Ramos (cell line): ENCODE measurements at regions not wholly inside any gene's neighbourhood (a gene's known extent, or its start where the extent isn't known, plus 50 kb on each side); places are given as distances from the start of the nearest gene placed in this dataset.

Experiments used
- in situ Hi-C: fragments of 300-500 bp; cut with MboI; formaldehyde crosslinking; loops from one replicate; pipeline ENCODE4 v1.14.3; 2022; ENCODE audit warnings: low sequenced_read_pairs; ENCODE audit not compliant: unreplicated experiment

DNA sequence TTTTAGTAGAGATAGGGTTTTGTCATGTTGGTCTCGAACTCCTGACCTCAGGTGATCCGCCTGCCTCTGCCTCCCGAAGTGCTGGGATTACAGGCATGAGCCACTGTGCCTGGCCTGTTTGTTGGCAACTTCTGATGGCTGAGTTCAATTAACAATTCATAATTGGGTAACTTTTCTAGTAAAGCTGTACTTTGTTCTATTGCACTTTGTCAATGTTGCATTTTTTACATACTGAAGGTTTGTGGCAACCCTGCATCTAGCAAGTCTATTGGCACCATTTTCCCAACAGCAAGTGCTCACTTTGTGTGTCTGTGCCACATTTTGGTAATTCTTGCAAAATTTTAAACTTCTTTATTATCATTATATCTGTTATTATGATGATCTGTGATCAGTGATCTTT is 64.5 kb upstream of the USP24 start:
- in situ Hi-C loops = loop anchor here (5.0 to 25.0 kb wide), 2 partner anchors 108 to 142 kb away; no protein-coding TSS in a partner anchor

DNA sequence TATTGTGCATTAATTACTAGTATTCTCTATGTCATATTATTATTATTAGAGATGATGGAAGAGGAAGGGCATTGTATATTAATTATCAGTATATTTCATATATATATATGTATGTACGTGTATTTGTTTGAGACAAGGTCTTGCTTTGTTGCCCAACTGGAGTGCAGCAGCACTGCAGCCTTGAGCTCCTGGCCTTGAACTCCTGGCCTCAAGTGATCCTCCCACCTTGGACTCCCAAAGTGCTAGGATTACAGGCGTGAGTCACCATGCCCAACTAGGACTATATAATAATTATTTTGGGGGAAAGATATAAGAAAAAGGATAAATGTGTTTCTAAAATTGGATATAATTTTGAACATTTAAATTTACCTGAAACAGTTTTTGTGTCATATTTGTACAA is 63.2 kb upstream of the USP24 start:
- in situ Hi-C loops = loop anchor here (5.0 to 25.0 kb wide), 2 partner anchors 109 to 141 kb away; no protein-coding TSS in a partner anchor

DNA sequence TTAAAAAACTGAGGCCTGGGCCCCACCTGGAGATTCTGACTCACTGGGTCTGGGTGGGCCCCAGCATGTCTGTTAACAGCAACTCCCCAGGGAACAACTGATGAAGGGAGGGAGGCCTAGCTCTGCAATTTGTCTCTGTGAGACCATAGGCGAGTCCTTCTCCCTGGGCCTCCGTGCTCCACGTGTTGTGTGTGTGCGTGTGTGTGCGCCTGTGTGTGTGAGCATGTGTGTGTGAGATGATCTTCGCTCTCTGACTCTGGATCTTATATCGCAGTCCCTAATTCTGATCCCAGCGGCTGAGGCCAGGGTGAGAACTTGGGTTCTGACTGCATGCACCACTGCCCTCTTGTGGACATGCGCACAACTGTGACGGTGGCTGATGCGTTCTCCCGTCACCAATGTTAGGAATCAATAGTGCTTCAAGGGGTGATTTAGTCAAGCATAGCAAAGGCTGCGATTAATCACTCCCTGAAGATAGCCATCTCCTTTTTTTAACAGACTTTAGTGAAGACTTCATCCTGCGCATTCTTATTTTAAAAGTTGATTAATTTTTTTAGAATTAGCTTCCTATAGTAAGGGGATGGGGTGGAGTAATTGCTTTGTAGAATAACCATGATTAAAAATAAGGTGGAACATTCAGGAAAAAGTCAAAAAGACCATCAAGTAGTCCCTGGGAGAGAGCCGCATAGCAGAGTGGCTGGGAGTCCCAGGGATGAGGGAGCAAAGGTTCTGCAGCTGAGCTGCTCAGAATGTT is 62.4 kb upstream of the USP24 start:
- in situ Hi-C loops = loop anchor here (5.0 to 25.0 kb wide), 2 partner anchors 110 to 140 kb away; no protein-coding TSS in a partner anchor

DNA sequence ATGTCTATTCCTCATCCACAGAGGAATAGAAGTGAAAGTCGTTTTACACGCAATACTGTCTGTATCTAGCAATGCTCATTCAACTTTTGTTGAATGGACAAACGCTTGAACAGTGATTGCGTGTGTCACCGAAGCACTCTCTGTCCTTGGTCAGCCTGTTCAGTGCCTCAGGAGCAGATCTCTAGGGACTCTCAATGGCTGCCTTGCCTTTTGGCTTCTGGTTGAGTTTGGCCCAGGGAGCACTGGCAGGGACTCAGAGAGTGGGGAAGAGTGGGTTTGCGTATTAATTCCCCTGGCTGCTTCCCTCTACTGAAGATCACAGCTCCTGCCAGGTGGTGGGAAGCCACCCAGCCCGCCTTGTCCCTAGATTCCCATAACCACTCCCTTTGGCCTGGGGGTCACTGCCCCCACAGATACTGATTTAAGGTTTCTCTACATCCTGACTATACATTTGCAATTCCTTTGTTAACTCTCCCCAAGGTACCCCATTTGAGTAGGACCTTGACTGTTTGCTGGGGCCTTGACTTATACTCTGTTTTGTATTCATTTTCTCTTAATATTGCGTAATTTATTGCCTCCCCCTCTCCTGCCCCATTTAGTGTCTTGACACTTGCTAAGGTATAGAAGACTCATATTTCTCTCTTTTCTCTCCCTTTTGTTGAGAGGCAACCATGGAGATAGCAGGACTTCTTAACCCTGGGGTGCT is 61.7 kb upstream of the USP24 start:
- in situ Hi-C loops = loop anchor here (5.0 to 25.0 kb wide), 2 partner anchors 110 to 140 kb away; no protein-coding TSS in a partner anchor

DNA sequence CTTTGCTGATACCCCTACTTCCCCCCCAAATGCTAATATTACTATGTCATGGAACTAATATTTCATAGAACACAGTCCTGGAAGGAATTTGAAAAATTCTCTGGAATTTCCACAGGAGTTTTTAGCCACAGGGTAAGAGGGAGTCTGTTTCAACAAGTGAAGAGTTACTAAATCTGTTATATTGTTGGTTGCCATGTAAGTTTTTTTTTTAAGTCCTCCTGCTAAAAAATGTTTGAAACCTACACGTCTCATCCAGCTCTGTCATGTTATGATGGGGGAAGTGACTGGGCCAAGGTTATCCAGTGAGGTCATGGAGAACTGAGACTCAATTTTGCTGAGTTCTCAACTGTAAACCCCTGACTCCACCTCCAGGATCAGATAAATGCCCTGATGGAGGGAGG is 60.8 kb upstream of the USP24 start:
- in situ Hi-C loops = loop anchor here (5.0 to 25.0 kb wide), 2 partner anchors 111 to 139 kb away; no protein-coding TSS in a partner anchor

DNA sequence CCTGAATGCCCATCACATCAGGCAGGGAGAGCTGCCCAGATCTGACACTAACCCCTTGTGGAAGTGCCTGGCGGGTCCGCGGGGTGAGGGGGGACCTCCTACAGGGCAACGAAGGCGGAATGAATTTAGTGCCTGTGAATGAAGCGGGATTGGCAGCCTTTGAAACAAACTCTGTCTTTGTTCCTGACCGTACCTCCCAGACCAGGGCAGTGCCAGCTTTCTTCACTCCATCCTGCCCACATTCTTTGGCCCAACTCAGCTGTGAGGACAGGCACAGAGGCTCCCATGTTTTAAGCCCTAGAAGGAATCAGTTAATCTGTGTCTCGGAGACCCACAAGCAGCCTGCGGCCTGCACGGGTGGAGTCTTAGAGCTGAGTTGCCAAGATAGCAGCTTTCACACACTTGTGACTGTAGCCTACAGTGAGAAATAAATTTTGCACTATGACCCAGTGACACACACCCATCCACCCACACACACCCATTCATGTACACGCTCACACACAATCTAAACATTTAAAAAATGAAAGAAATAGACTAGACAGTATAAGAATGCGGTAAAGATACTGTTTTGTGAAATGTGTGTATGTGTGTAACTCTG is 60.1 kb upstream of the USP24 start:
- in situ Hi-C loops = loop anchor here (5.0 to 25.0 kb wide), 2 partner anchors 112 to 138 kb away; no protein-coding TSS in a partner anchor

DNA sequence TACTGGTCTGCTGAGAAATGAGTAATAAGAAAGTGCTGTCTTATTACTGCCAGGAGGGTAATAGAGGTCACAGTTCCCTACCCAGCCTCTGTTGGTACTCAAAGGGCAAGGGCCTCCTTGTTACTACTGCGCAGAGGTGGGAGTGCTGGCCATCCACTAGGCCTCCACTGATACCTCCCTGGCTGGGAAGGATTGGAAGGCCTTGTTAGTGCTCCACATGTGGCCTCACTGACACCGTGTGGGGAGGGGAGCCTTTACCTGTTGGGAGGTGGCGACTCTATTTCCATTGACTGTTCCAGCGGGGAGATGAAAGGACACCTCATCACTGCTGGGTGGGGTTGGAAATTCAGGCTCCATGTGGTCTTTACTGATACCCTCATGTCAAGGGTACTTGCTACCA is 57.8 kb upstream of the USP24 start:
- in situ Hi-C loops = no loop called here
